ENCODE measurements at regions not wholly inside any gene's neighbourhood (a gene's known extent, or its start where the extent isn't known, plus 50 kb on each side); places are given as distances from the start of the nearest gene placed in this dataset.

DNA sequence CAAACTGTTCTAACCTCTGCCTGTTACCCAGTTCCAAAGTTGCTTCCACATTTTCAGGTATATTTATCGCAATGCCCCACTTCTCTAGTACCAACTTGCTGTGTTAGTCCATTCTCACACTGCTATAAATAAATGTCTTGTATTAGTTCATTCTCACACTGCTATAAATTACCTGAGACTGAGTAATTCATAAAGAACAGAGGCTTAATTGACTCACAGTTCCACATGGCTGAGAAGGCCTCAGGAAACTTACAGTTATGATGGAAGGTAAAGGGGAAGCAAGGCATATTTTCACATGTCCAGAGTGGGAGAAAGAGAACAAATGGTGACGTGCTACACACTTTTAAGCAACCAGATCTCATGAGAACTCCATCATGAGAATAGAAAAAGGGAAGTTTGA, 130.4 kb upstream of the C11orf87 start:
- no peak for DNase-seq

- no peak for DNase-seq
Observed at GRCh38 chr11:109298865-109299264, 123.1 kb upstream of the C11orf87 start.

- DNase-seq, result peak; percentile 84
Observed at GRCh38 chr11:109300211-109300610, 121.8 kb upstream of the C11orf87 start.

DNA sequence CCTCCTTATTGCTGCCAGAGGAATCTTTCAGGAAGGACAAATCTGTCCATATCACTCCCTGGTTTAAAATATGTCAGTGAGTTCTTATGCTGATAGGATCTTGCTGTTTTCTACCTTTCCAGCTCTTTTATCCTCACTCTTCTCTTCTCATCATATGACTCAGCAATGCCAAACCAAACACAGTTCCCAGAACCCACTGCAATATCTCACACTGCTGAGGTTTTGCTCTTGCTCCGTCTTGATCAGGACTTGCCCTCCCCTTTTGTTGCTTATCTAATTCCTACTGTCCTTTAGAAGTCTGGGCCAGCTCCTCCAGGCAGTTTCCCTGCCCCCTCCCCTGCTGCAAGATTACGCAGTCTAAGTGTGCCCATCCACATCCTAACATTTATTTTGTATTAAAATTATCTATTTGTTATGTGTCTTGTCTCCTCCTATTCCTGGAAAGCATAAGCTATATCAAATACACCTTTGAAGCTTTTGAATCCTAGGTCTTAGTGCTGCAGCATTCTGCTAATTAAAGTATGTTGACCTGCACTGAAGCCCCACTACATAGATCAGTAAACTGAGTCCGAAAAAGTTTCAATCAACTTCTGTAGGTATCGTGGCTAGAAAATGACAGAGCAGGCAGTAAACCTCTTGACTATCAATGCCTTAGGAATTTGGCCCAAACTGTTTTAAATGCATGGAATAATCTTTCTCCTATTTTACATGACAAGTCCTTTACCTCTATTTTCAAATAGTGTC, 119.2 kb upstream of the C11orf87 start:
- DNase-seq, result no peak

GRCh38 chr11:109303342-109303741, 118.6 kb upstream of the C11orf87 start:
- no peak for DNase-seq

DNA sequence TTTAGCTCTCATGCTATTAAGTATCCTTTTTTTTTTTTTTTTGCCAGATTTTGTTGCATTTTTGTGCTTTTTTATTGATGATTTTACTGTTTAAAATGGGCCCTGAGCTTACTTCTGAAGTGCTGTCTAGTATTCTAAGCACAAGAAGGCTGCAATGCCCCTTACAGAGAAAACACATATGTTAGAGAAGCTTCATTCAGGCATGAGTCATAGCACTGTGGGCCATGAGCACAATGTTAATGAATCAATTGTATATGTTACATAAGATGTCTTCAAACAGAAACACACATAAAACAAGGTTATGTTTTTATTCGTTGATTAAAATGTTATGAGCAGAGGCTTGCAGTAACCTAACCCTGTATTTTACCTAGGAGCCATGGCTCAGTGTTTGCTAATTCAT, 117.8 kb upstream of the C11orf87 start:
- DNase-seq, result no peak

DNA sequence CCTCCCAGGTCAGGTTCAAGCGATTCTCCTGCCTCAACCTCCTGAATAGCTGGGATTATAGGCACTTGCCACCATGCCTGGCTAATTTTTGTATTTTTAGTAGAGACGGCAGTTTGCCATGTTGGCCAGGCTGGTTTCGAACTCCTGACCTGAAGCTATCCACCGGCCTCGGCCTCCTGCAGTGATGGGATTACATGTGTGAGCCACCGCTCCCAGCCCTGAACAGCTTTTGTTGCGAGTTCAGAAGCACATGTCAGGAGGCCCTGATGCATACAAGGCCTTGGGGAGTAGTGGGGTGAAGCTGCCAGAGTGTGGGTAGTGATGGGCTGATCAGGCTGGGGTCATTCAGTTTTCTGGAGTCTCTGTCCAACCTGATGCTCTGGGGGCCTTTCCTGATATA, 117.0 kb upstream of the C11orf87 start:
- DNase-seq, result no peak

GRCh38 chr11:109306322-109306721, 115.7 kb upstream of the C11orf87 start:
- DNase-seq, result no peak

- DNase-seq, result no peak
Observed at GRCh38 chr11:109307366-109307765, 114.6 kb upstream of the C11orf87 start.

- DNase-seq, result no peak
Observed at GRCh38 chr11:109308551-109308950, 113.4 kb upstream of the C11orf87 start.

- no peak for DNase-seq
Observed at GRCh38 chr11:109309153-109309552, 112.8 kb upstream of the C11orf87 start.

- DNase-seq, result no peak
Observed at GRCh38 chr11:109317726-109318125, 104.3 kb upstream of the C11orf87 start.

- peak; percentile 47 for DNase-seq
Observed at GRCh38 chr11:109320595-109320994, 101.4 kb upstream of the C11orf87 start.

- DNase-seq, result peak; percentile 45
Observed at GRCh38 chr11:109326781-109327180, 95.2 kb upstream of the C11orf87 start.

DNA sequence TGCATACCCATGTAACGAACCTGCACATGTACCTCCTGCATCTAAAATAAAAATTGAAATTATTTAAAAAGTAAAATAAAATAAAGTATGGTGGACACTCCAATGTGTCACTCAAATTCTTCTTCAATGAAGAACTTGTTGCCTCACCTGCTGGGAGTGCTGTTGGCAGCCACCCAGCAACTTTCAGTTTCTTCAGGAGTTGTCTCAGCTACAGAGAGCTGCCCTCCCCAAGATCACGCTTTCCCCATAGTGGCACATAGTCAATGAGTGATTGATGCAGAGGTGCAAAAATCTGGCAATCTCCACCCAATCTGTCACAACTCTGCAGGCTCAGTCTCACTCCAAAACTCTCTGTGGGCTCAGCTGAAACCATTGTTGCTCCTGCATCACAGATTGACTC, 92.3 kb upstream of the C11orf87 start:
- no peak for DNase-seq

DNA sequence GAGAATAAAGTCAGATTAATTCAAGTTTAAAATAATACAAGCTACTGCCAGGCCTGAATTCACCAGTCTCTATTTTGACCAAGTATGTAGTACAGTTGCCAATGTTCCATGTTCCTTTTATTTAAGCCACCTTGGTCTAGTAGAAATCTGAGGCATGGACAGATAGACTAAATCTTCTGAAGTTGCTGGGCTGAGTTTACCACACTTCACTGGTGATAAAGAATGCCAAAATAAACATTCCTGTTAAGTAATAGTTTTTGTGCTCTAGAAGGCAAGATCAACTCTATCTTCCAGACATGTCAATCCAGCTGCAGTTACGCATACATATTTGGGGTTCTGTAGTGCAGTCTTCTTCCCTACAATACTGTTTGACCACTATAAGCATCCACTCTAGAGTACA, 83.9 kb upstream of the C11orf87 start:
- DNase-seq, result no peak

- DNase-seq, result no peak
Observed at GRCh38 chr11:109342261-109342660, 79.7 kb upstream of the C11orf87 start.

- no peak for DNase-seq
Observed at GRCh38 chr11:109343242-109343641, 78.7 kb upstream of the C11orf87 start.

GRCh38 chr11:109347304-109347703, 74.7 kb upstream of the C11orf87 start:
- no peak for DNase-seq

- no peak for DNase-seq
Observed at GRCh38 chr11:109349276-109350080, 72.5 kb upstream of the C11orf87 start.

GRCh38 chr11:109350091-109350490, 71.9 kb upstream of the C11orf87 start:
- no peak for DNase-seq

GRCh38 chr11:109362059-109362458, 59.9 kb upstream of the C11orf87 start:
- DNase-seq, result no peak

- no peak for DNase-seq
Observed at GRCh38 chr11:109363682-109364081, 58.3 kb upstream of the C11orf87 start.

GRCh38 chr11:109364851-109365250, 57.1 kb upstream of the C11orf87 start:
- no peak for DNase-seq
